Activated CD4-positive, alpha-beta memory T cell treated with anti-CD3 and anti-CD28 coated beads, Interleukin-2, amount 10 ng/mL, durations not matched to agents 7 days and 5 days (primary cell): ENCODE measurements at regions not wholly inside any gene's neighbourhood (a gene's known extent, or its start where the extent isn't known, plus 50 kb on each side); places are given as distances from the start of the nearest gene placed in this dataset.

ENCODE experiments used
- CTCF ChIA-PET: fragments of 350-600 bp; sonication (Branson Sonifier 250); formaldehyde crosslinking; loops from one replicate; lab custom pipeline; 2021; ENCODE audit warnings: antibody characterized with exemption, inconsistent platforms; lab: Charles Lee
- POLR2A ChIA-PET: fragments of 350-600 bp; sonication (Branson Sonifier 250); formaldehyde crosslinking; loops from one replicate; lab custom pipeline; 2021; ENCODE audit warnings: antibody characterized with exemption; lab: Charles Lee
- DNase-seq: peaks from one replicate; pipeline ENCODE4 v3.0.0-alpha.2; 2020
- H3K27ac Mint-ChIP-seq: one replicate; pipeline ENCODE4 v1.8.0; 2021; ENCODE audit warnings: mild to moderate bottlenecking, mixed read lengths
- H3K27me3 Mint-ChIP-seq: one replicate; pipeline ENCODE4 v1.8.0; 2021; ENCODE audit warnings: mixed read lengths
- H3K36me3 Mint-ChIP-seq: one replicate; pipeline ENCODE4 v1.8.0; 2021; ENCODE audit warnings: low read depth, mixed read lengths
- H3K4me1 Mint-ChIP-seq: one replicate; pipeline ENCODE4 v1.8.0; 2021; ENCODE audit warnings: mixed read lengths
- H3K4me3 Mint-ChIP-seq: one replicate; pipeline ENCODE4 v1.8.0; 2021; ENCODE audit warnings: mild to moderate bottlenecking, mixed read lengths
- H3K9me3 Mint-ChIP-seq: one replicate; pipeline ENCODE4 v1.8.0; 2021; ENCODE audit warnings: mixed read lengths

GRCh38 chr12:107586256-107586970 lies 99.2 kb upstream of the PWP1 start:
- ChIA-PET POLR2A (no interaction called here), CTCF (no interaction called here)
- H3K27ac Mint-ChIP-seq = no peak overlapping the region
- H3K27me3 Mint-ChIP-seq = no peaks in the 10 kb centered on the region
- no peaks in the 10 kb centered on the region for H3K4me1 Mint-ChIP-seq
- DNase-seq = no peak
- H3K9me3 Mint-ChIP-seq = peaks cover 6% of the 10 kb centered on the region
- peaks cover 2% of the 10 kb centered on the region for H3K36me3 Mint-ChIP-seq
- H3K4me3 Mint-ChIP-seq = no peak overlapping the region

- DNase-seq = no peak
- Mint-ChIP-seq H3K36me3 (no peaks in the 10 kb centered on the region), H3K27me3 (no peaks in the 10 kb centered on the region), H3K4me1 (no peaks in the 10 kb centered on the region), H3K9me3 (peaks cover 10% of the 10 kb centered on the region), H3K4me3 (no peak overlapping the region), H3K27ac (no peak overlapping the region)
- ChIA-PET POLR2A (no interaction called here), CTCF (no interaction called here)
Observed at GRCh38 chr12:107590413-107590812, 95.2 kb upstream of the PWP1 start.

GRCh38 chr12:107590814-107591375 lies 94.7 kb upstream of the PWP1 start:
- H3K27ac Mint-ChIP-seq = no peak overlapping the region
- H3K4me3 Mint-ChIP-seq = no peak overlapping the region
- no peaks in the 10 kb centered on the region for H3K27me3 Mint-ChIP-seq
- peaks cover 8% of the 10 kb centered on the region for H3K9me3 Mint-ChIP-seq
- H3K4me1 Mint-ChIP-seq = no peaks in the 10 kb centered on the region
- CTCF ChIA-PET = no interaction called here
- POLR2A ChIA-PET = no interaction called here
- DNase-seq = no peak
- no peaks in the 10 kb centered on the region for H3K36me3 Mint-ChIP-seq

DNA sequence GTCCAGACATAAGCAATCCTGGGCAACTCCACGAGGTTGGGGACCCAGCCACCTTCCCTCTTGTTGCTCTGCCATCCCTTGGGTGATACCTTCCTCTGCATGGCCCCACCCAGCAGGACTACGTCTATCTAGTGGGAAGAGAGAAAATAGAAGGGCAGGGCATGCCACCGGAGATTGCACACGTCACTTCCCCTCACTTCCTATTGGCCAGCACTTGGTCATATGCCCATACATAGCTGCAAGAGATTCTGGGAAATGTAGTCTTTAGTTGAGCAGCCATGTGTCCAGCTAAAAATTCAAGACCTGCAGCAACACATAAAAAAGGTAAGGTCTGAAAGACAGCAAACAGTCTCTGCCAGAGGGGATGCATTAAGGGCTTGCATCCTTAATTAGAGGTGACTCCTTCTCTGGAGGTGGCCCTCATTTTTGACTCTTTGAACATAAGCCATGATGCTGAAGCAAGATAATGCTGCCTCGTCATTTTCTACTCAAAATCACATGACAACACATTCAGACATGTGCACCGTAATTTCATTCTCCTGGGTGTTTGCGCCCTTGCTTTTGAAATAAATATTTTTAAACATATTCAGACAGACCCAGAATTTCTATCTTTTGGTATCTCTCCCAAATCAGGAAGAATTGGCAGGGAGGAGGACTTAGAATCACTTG lies 91.8 kb upstream of the PWP1 start:
- no peaks in the 10 kb centered on the region for H3K36me3 Mint-ChIP-seq
- H3K27me3 Mint-ChIP-seq = no peaks in the 10 kb centered on the region
- POLR2A ChIA-PET = no interaction called here
- CTCF ChIA-PET = no interaction called here
- no peak overlapping the region for H3K27ac Mint-ChIP-seq
- H3K9me3 Mint-ChIP-seq = peaks cover 4% of the 10 kb centered on the region
- no peak overlapping the region for H3K4me3 Mint-ChIP-seq
- H3K4me1 Mint-ChIP-seq = no peaks in the 10 kb centered on the region
- no peak for DNase-seq

GRCh38 chr12:107594995-107595394 lies 90.6 kb upstream of the PWP1 start:
- H3K27ac Mint-ChIP-seq = no peak overlapping the region

DNA sequence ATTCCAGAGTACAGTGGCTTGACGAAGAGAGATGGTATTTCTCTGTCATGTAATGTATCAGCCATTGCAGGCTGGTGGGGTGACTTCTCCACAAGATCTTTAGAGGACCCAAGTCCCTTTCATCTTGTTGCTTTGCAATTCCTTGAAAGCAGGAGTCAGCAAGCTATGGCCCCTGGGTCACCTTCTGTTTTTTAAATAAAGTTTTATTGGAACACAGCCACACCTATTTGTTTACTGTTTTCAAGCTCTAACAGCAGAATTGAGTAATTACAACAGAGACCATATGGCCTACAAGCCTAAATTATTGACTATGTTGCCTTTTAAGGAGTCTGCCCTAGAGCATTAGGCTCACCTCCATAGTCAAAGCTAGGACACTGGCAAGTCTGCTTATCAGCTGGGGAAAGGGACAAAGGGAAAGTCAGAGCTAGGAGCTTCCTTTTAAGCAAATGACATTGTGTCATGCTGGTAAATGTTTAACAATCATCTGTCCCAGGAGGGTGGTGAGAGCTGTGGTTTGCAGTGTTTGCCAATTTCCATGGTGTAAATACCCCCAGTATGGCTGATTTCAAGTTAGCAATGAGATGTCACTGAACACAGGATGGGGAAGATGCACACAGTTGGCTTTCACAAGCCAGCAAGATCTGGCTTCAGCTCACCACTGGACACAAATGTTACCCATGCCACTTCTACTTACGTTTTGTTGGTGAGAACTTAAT lies 87.7 kb upstream of the PWP1 start:
- H3K9me3 Mint-ChIP-seq = peaks cover 4% of the 10 kb centered on the region
- H3K36me3 Mint-ChIP-seq = no peaks in the 10 kb centered on the region
- POLR2A ChIA-PET = interaction anchor here (0.6 kb wide), 1 partner anchor 112 kb away, joined by 3 read pairs; no protein-coding TSS in a partner anchor
- no peaks in the 10 kb centered on the region for H3K27me3 Mint-ChIP-seq
- no peak overlapping the region for H3K27ac Mint-ChIP-seq
- CTCF ChIA-PET = interaction anchor here (0.6 to 2.6 kb wide), 4 partner anchors 10 to 466 kb away, joined by 3 to 16 read pairs (median 6); no protein-coding TSS in a partner anchor
- no peak for DNase-seq
- H3K4me1 Mint-ChIP-seq = no peaks in the 10 kb centered on the region
- no peak overlapping the region for H3K4me3 Mint-ChIP-seq

More at GRCh38 chr12:107594995-107595394, 90.6 kb upstream of the PWP1 start:
- H3K27me3 Mint-ChIP-seq = no peaks in the 10 kb centered on the region
- no peaks in the 10 kb centered on the region for H3K4me1 Mint-ChIP-seq
- DNase-seq = no peak
- POLR2A ChIA-PET = interaction anchor here (0.6 kb wide), 1 partner anchor 423 kb away, joined by 3 read pairs; no protein-coding TSS in a partner anchor
- CTCF ChIA-PET = no interaction called here
- peaks cover 4% of the 10 kb centered on the region for H3K9me3 Mint-ChIP-seq
- no peak overlapping the region for H3K4me3 Mint-ChIP-seq
- no peaks in the 10 kb centered on the region for H3K36me3 Mint-ChIP-seq

GRCh38 chr12:107598906-107599305 lies 86.7 kb upstream of the PWP1 start:
- CTCF ChIA-PET = interaction anchor here (0.9 to 2.6 kb wide), 2 partner anchors 14 to 467 kb away, joined by 3 to 10 read pairs; no protein-coding TSS in a partner anchor

GRCh38 chr12:107600581-107601144 lies 84.9 kb upstream of the PWP1 start:
- no peaks in the 10 kb centered on the region for H3K27me3 Mint-ChIP-seq
- H3K36me3 Mint-ChIP-seq = no peaks in the 10 kb centered on the region
- ChIA-PET CTCF (interaction anchor here (1.3 kb wide), 1 partner anchor 8 kb away, joined by 4 read pairs; no protein-coding TSS in a partner anchor), POLR2A (no interaction called here)
- no peak for DNase-seq
- H3K4me3 Mint-ChIP-seq = no peak overlapping the region
- H3K27ac Mint-ChIP-seq = no peak overlapping the region
- no peaks in the 10 kb centered on the region for H3K9me3 Mint-ChIP-seq
- H3K4me1 Mint-ChIP-seq = no peaks in the 10 kb centered on the region

More at GRCh38 chr12:107598906-107599305, 86.7 kb upstream of the PWP1 start:
- DNase-seq = no peak
- no peak overlapping the region for H3K27ac Mint-ChIP-seq
- H3K27me3 Mint-ChIP-seq = no peaks in the 10 kb centered on the region
- H3K4me3 Mint-ChIP-seq = no peak overlapping the region
- POLR2A ChIA-PET = no interaction called here
- peaks cover under 1% of the 10 kb centered on the region for H3K9me3 Mint-ChIP-seq
- H3K4me1 Mint-ChIP-seq = no peaks in the 10 kb centered on the region
- H3K36me3 Mint-ChIP-seq = no peaks in the 10 kb centered on the region

- Mint-ChIP-seq H3K9me3 (no peaks in the 10 kb centered on the region), H3K4me1 (no peaks in the 10 kb centered on the region), H3K27ac (no peak overlapping the region), H3K36me3 (no peaks in the 10 kb centered on the region), H3K27me3 (no peaks in the 10 kb centered on the region), H3K4me3 (no peak overlapping the region)
- DNase-seq = no peak
- CTCF ChIA-PET = no interaction called here
- POLR2A ChIA-PET = no interaction called here
Observed at GRCh38 chr12:107602446-107602845, 83.2 kb upstream of the PWP1 start.

DNA sequence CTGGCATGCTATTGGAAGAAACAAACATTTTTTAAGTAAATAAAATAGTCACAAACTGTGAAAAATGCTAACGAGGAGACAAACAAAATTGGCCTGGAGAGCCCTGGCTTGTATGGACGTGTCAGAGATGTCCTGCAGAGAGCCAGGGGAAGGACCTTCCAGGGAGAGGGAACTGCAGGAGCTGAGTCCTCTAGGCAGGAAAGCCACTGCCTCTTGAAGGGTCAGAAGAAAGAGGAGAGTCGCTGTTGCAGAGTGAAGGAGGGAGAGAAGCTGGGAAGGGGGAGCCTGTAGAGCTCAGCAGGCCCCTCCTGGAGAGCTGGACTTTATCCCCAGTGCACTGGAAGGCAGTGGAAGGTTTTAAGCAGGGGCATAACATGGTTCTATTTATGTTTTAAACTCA lies 80.3 kb upstream of the PWP1 start:
- Mint-ChIP-seq H3K4me3 (no peak overlapping the region), H3K36me3 (no peaks in the 10 kb centered on the region), H3K9me3 (no peaks in the 10 kb centered on the region), H3K4me1 (no peaks in the 10 kb centered on the region), H3K27me3 (no peaks in the 10 kb centered on the region), H3K27ac (no peak overlapping the region)
- CTCF ChIA-PET = interaction anchor here (0.8 to 8.0 kb wide), 5 partner anchors 10 to 480 kb away, joined by 3 to 172 read pairs (median 13); no protein-coding TSS in a partner anchor
- POLR2A ChIA-PET = interaction anchor here (0.6 kb wide), 1 partner anchor 285 kb away, joined by 3 read pairs; no protein-coding TSS in a partner anchor
- DNase-seq = no peak

DNA sequence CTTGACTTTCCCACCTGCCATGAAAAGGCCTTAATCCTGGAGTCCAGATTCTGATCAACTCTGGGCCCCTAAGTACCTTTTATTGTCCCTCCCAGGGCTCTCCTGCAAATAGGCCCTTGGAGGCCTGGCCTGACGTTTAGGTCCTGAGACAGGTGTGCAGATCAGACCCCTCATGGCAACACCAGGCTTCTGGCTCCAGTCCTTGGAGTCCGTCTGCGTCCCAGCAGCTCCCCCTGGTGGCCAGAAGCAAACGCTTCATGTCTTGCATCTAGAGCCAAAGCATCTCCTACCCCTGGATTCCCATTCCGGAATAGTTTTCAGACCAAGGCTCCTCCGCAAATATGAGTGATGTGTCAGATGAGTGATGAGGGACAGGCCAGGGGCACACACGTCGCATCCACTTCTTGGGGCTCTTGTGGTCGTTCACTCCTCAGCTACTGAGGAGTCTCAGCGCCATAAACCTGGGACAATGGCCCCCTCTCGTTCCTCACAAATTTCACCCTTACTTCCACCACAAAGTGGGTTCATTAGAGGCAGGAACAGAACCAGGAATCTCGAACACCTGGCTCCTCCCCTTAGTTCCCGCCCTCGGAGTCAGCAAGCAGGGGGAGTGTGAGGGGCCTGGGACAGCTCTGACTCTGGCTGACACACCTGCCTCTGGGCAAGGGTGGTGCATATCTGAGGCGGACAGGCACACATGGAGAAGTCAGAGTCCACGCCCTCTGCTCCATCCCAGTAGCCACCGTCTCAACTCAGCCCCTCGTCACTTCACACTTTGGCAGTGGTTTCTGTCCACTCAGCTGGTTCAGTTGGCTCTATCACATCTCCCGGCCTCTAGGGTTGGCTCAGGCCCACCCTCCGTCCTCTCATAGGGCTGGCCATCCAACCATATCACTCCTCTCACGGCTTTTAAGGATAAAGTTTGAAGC lies 77.9 kb upstream of the PWP1 start:
- Mint-ChIP-seq H3K36me3 (no peaks in the 10 kb centered on the region), H3K4me1 (no peaks in the 10 kb centered on the region), H3K4me3 (no peak overlapping the region), H3K27ac (no peak overlapping the region), H3K9me3 (no peaks in the 10 kb centered on the region), H3K27me3 (no peaks in the 10 kb centered on the region)
- peak; percentile 79 for DNase-seq
- ChIA-PET CTCF (interaction anchor here (0.7 to 8.0 kb wide), 22 partner anchors 8 to 574 kb away, joined by 3 to 172 read pairs (median 4); no protein-coding TSS in a partner anchor), POLR2A (no interaction called here)
